HepG2 (cell line): ENCODE measurements at regions not wholly inside any gene's neighbourhood (a gene's known extent, or its start where the extent isn't known, plus 50 kb on each side); places are given as distances from the start of the nearest gene placed in this dataset.
"Not testable (repeated sequence)": the region's sequence is repeated elsewhere in the genome, so short reads cannot be mapped to it uniquely, and the experiment has no call there.

Experiments
- ATAC-seq: fragments of 200-7000 bp; cut with Tn5 transposase; 3 replicates; pipeline ENCODE4 v1.9.1; 2020; ENCODE audit warnings: mild to moderate bottlenecking, moderate library complexity
- BruUV-seq: library from RNA; stranded (reverse); fragments of 400-500 nt; replicated peaks from 2 replicates; lab custom pipeline; 2021; lab: Mats Ljungman, UMichigan
- CTCF ChIA-PET: fragments of 300-600 bp; formaldehyde crosslinking; extraction: SDS; loops from one replicate; lab custom pipeline; 2021; ENCODE audit warnings: low total read pairs, inconsistent platforms, low intra/inter-chr PET ratio; lab: Yijun Ruan, JAX
- POLR2A ChIA-PET: fragments of 350-600 bp; sonication (Branson Sonifier 250); formaldehyde crosslinking; loops from one replicate; lab custom pipeline; 2020; ENCODE audit warnings: antibody characterized with exemption, inconsistent platforms; lab: Yijun Ruan, JAX
- DNase-seq: peaks from one replicate; pipeline ENCODE4 v3.0.0-alpha.2; 2015; ENCODE audit warnings: low spot score
- FAIRE-seq: peaks from 3 replicates; lab custom pipeline; 2011; peaks lifted over from hg19 to GRCh38; lab: Jason Lieb, UNC
- H2AFZ ChIP-seq: one replicate; pipeline ENCODE4 v1.6.1; 2011; ENCODE audit warnings: low read length, inconsistent platforms
- H3K27ac ChIP-seq: fragments of 300-600 bp; 3 replicates; pipeline ENCODE4 v1.8.0; 2011; ENCODE audit warnings: mixed run types, mild to moderate bottlenecking, mixed read lengths, low read length, inconsistent platforms; ENCODE audit not compliant: insufficient read depth; ENCODE audit errors: extremely low read length
- H3K27me3 ChIP-seq, 2 experiments: fragments of 200-600 bp in 1 of 2; 2 replicates in 1 of 2; 3 replicates in 1 of 2; pipeline versions ENCODE4 v1.6.0 to v1.8.0; 2011; ENCODE audit warnings: low read length in 2 of 2, mild to moderate bottlenecking in 2 of 2, moderate library complexity in 2 of 2, inconsistent platforms in 1 of 2; ENCODE audit not compliant: insufficient read depth in 2 of 2, control insufficient read depth in 1 of 2
- H3K36me3 ChIP-seq, 2 experiments: fragments of 200-600 bp in 1 of 2; replicated peaks in 1 of 2; 2 replicates in 1 of 2; 3 replicates in 1 of 2; pipeline versions ENCODE4 v1.5.1 to v1.8.0; 2011; ENCODE audit warnings: low read length in 2 of 2, inconsistent platforms in 1 of 2; ENCODE audit not compliant: insufficient read depth in 2 of 2, control insufficient read depth in 1 of 2
- H3K4me1 ChIP-seq: 2 replicates; pipeline ENCODE4 v1.5.1; 2012; ENCODE audit warnings: low read length, inconsistent platforms; ENCODE audit not compliant: insufficient read depth
- H3K4me2 ChIP-seq: 2 replicates; pipeline ENCODE4 v1.6.0; 2011; ENCODE audit warnings: low read depth, low read length, inconsistent platforms
- H3K4me3 ChIP-seq, 3 experiments: fragments of 200-600 bp in 1 of 3; sonication (generic), shearing (Covaris generic) in 1 of 3; replicated peaks in 1 of 3; 2 replicates each; pipeline ENCODE4 v1.5.1; 2011 to 2016; ENCODE audit warnings: low read length in 3 of 3, inconsistent platforms in 2 of 3, low read depth in 2 of 3, mild to moderate bottlenecking in 2 of 3, control low read depth in 1 of 3, mixed read lengths in 1 of 3; ENCODE audit not compliant: insufficient read depth in 1 of 3
- H3K79me2 ChIP-seq: one replicate; pipeline ENCODE4 v1.6.1; 2011; ENCODE audit warnings: low read length, inconsistent platforms; ENCODE audit not compliant: insufficient read depth
- H3K9ac ChIP-seq: 2 replicates; pipeline ENCODE4 v1.6.0; 2011; ENCODE audit warnings: mild to moderate bottlenecking, low read depth, low read length, inconsistent platforms; ENCODE audit not compliant: insufficient read depth
- H3K9me3 ChIP-seq: 2 replicates; pipeline ENCODE4 v1.5.1; 2012; ENCODE audit warnings: mild to moderate bottlenecking, low read length
- H4K20me1 ChIP-seq: 2 replicates; pipeline ENCODE4 v1.6.0; 2011; ENCODE audit warnings: inconsistent platforms, mild to moderate bottlenecking, low read length, moderate library complexity; ENCODE audit not compliant: insufficient read depth
- RXRA ChIP-seq: sonication (generic); formaldehyde crosslinking; IDR thresholded peaks from 2 replicates; pipeline ENCODE4 v1.5.1; 2020; ENCODE audit warnings: missing genetic modification reagents
- ZFYVE20 ChIP-seq: sonication (generic); formaldehyde crosslinking; IDR thresholded peaks from 2 replicates; pipeline ENCODE4 v1.8.0; 2023; ENCODE audit warnings: low read depth, mild to moderate bottlenecking, moderate library complexity, missing genetic modification reagents, borderline replicate concordance
- ZNF274 ChIP-seq: sonication (generic); formaldehyde crosslinking; IDR thresholded peaks from 2 replicates; pipeline ENCODE4 v1.5.1; 2020; ENCODE audit warnings: mild to moderate bottlenecking, missing genetic modification reagents
- ZNF691 ChIP-seq: sonication (generic); formaldehyde crosslinking; IDR thresholded peaks from 2 replicates; pipeline ENCODE4 v1.4.0; 2020; ENCODE audit warnings: missing genetic modification reagents, low read depth, mild to moderate bottlenecking, borderline replicate concordance
- ZSCAN12 ChIP-seq: sonication (generic); formaldehyde crosslinking; IDR thresholded peaks from 2 replicates; pipeline ENCODE4 v1.9.0; 2021; ENCODE audit warnings: mild to moderate bottlenecking, missing genetic modification reagents
- WGBS: methylation state at CpG from one replicate; pipeline ENCODE4 v1.1.6; 2017; ENCODE audit warnings: low lambda C conversion rate; 5-methylcytosine and 5-hydroxymethylcytosine counted together
- in situ Hi-C: cut with HindIII; loops from 2 replicates; pipeline ENCODE4 v1.10.0; 2017; ENCODE audit warnings: low pct_unique_long_range_greater_than_20kb; ENCODE audit not compliant: extremely low pct_ligation_motif_present
- intact Hi-C: fragments of 100-400 bp; cut with micrococcal nuclease; formaldehyde crosslinking; loops from one replicate; pipeline ENCODE4 v1.10.0; 2022; ENCODE audit not compliant: unreplicated experiment

- H3K27ac ChIP-seq, H3K36me3 ChIP-seq, ATAC-seq, H3K4me3 ChIP-seq, CTCF ChIA-PET, H3K27me3 ChIP-seq, H4K20me1 ChIP-seq, FAIRE-seq, H3K79me2 ChIP-seq, POLR2A ChIA-PET, intact Hi-C loops, in situ Hi-C loops, H2AFZ ChIP-seq, DNase-seq, BruUV-seq, H3K4me1 ChIP-seq, H3K4me2 ChIP-seq, H3K9ac ChIP-seq: not testable (repeated sequence)
- peaks cover 70% of the 10 kb centered on the region for H3K9me3 ChIP-seq
- WGBS, result 0% methylated on average over 4 of the region's 4 CpGs
These were observed 871.6 kb downstream of the DNAH5 start for GRCh38 chr5:13072936-13073335.

DNA sequence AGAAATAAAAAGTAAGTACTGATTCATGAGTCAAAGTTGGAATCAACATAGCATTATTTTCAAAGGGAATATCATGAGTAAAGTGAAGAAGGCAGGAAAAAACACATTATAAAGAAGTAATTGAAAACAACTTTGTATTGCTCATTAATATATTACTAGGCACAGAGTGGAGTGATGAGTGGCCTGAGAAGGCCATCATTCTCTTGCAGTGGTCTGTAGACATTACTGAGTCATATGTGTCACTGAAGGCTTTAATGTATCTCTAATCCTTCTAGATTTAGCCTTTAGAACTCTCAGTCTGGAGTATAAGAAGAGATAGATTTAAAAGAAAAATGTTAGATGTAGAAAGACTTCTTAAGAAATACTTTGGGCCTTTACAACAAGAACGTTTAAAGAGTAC lies 881.4 kb downstream of the DNAH5 start:
- CTCF ChIA-PET, result no interaction called here

More for the DNA sequence above, 881.4 kb downstream of the DNAH5 start:
- TF ChIP-seq ZNF691 (CRISPR knock-in tag), result no peak
- no peak for TF ChIP-seq ZNF274
- TF ChIP-seq ZSCAN12 (CRISPR knock-in tag), result no peak
- no peak for TF ChIP-seq ZFYVE20
- no peak for TF ChIP-seq RXRA
- ATAC-seq (no peak), FAIRE-seq (no peak), DNase-seq (no peak)
- no TSS peak for BruUV-seq
- no peaks in the 10 kb centered on the region for H3K27me3 ChIP-seq
- H2AFZ ChIP-seq, result no peak overlapping the region
- no peaks in the 10 kb centered on the region for H3K36me3 ChIP-seq
- H3K27ac ChIP-seq, result no peak overlapping the region
- H3K9me3 ChIP-seq, result peaks cover 88% of the 10 kb centered on the region
- H3K9ac ChIP-seq, result no peak overlapping the region
- no peak overlapping the region for H3K4me2 ChIP-seq
- H4K20me1 ChIP-seq, result no peaks in the 10 kb centered on the region
- no peak overlapping the region for H3K4me3 ChIP-seq
- intact Hi-C loops (no loop called here), in situ Hi-C loops (no loop called here)
- POLR2A ChIA-PET, result no interaction called here
- no peaks in the 10 kb centered on the region for H3K79me2 ChIP-seq
- 2% methylated on average over 1 of the region's 1 CpG for WGBS
- no peaks in the 10 kb centered on the region for H3K4me1 ChIP-seq
